Globus pallidus (tissue), 1 donor: ENCODE measurements at regions not wholly inside any gene's neighbourhood (a gene's known extent, or its start where the extent isn't known, plus 50 kb on each side); places are given as distances from the start of the nearest gene placed in this dataset.
A peak's percentile ranks its signal among the peaks of the same experiment; 100 is the strongest.

Source experiments
- DNase-seq: peaks from one replicate; pipeline ENCODE4 v3.0.0-alpha.2; 2015; ENCODE audit warnings: low spot score

DNA sequence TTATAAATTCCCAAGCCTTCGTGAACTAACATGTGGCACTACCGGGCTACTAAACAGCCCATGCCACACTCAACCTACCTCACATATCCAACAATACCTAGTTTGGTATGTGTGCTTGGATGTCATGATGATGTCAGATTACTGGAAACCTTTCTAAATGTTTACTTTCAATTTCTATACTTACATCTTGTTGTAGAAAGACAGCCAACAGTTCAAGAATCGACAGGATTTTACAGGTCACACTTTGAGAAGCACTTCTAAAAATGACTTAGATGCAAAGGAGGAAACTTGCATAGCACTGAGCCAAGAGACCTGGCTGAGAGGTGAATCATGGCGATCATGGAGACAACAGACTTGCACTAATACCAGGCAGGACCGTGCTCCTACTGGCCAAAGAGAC, 209.9 kb downstream of the COL4A1 start:
- no peak for DNase-seq

- no peak for DNase-seq
Observed at GRCh38 chr13:110092831-110093247, 214.1 kb downstream of the COL4A1 start.

DNA sequence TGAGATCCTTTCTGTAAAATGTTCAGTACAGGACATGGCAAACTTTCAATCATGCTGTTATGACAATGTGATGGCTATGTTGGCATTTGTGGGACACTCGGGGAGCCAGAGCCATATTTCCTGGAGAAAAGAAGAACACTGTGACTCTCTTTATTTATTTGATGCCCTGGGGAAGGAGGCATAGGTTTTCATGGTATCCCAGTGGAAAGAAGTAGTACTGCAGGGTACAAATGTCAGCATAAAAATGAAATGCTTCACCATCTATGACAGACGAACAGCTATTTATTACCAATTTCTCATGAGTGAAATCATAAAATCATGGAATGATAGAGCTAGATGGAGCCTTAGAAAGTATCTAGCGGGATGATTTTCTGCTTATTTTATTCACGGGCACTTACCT, 217.1 kb downstream of the COL4A1 start:
- DNase-seq = no peak

GRCh38 chr13:110089100-110089499, 217.9 kb downstream of the COL4A1 start:
- no peak for DNase-seq

- DNase-seq = no peak
Observed at GRCh38 chr13:110073982-110074381, 233.0 kb downstream of the COL4A1 start.

DNA sequence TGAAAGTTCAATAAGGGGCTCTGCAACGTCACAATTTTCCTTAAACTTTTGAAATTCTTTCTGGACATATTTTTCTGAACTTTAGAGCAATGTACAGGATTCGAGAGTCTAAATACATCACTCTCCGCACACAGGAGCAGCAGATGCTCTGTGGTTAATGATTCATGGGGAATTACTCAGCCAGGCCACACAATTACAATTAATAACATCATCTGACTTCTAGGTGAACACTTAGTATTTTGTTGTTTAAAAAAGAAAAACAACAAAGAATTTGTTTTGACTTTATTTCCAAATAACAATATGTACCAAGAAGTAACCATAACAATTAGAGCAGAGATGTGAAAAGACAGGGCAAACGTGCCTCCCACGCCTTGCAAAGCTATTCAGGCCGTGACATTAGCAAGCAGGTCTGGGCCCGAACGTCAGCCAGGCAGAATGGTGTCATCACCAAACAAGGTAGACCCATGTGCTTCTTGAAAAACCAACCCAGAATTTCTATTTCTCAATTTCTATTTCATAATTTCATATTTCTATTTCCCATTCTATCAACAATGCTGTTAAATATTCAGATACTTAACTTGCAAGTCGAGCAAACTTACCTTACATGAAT, 236.3 kb downstream of the COL4A1 start:
- DNase-seq = no peak

DNA sequence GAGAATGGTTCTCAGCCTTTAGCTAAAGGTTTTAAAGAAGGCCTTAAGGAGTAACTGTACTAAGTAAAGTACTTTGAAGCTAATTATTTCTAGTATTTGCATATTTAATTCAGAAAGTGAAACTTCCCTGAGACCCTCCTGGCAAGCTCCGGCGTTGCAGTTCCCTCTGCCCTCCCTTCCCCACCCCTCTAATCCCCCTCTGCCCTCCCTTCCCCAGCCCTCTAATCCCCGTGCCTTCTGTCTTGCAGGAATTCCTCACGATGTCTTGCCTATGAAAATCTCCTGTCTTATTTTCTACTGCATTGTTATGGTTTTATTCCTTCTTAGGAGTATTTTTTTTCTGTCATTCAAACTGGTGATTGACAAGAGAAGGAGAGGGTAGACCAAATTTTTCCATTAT, 236.9 kb downstream of the COL4A1 start:
- DNase-seq = no peak

DNA sequence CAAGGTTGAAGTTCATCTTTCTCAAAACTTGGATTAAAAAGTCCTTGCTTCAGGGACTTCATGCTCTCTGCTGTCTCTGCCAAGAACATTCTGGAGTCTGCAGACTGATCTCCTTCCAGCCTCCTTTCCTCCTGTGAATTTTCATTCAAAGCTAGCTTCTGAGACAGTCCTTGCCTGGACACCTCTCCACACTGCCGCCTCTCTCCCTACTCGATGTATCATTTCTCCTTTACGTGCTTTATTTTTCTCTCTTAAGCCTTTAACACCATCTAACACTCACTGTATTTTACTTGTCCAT, 238.8 kb downstream of the COL4A1 start:
- no peak for DNase-seq

DNA sequence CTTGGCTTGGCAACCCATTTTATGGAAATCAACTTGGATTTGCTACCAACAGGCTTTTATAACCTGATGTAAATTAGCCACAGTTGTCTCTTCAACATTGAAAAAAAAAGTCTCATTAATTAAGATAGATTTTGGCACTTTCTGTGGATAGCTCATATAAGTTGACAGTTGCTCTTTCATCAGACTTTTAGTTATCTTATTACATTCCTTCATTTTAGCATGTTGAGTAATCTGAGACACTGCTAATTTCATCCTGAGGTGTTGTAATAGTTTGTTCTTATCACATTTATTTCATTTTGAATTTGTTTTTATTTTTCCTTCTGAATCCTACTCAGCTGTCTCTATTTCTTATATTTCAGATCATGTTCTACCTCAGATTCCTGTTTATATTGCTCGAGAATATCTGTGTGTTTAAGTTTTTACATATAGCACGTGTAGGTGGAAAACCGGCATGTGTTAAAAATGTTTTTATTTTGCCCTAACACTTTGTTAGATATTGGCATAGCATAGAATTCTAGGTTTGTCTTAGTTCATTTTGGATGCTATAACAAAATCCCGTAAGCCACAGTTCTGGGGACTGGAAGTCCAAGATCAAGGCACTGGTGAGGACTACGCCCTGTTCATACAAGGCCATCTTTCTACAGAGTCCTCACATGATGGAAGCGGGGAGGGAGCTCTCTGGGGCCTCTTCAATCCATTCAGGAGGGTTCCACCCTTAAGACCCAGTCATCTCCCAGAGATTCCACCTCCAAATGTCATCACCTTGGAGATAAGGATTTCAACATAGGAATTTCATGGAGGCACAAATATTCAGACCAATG, 239.4 kb downstream of the COL4A1 start:
- DNase-seq = no peak

DNA sequence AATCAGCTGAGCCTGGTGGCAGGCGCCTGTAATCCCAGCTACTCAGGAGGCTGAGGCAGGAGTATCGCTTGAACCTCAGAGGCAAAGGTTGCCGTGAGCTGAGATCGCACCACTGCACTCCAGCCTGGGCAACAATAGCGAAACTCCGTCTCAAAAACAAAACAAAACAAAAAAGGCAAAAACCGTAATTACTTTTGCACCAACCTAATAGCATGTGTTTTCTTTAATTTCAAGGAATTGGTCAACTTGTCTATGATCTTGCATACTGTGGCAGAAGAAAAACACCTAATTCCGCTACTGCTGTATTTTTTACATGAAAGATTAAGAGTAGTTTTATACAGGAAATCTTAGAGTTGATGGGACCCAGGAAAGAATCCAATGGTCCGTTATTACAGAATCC, 241.2 kb downstream of the COL4A1 start:
- DNase-seq = no peak

GRCh38 chr13:110063490-110064421, 243.2 kb downstream of the COL4A1 start:
- DNase-seq = no peak

GRCh38 chr13:110062777-110063442, 244.0 kb downstream of the COL4A1 start:
- DNase-seq = no peak

DNA sequence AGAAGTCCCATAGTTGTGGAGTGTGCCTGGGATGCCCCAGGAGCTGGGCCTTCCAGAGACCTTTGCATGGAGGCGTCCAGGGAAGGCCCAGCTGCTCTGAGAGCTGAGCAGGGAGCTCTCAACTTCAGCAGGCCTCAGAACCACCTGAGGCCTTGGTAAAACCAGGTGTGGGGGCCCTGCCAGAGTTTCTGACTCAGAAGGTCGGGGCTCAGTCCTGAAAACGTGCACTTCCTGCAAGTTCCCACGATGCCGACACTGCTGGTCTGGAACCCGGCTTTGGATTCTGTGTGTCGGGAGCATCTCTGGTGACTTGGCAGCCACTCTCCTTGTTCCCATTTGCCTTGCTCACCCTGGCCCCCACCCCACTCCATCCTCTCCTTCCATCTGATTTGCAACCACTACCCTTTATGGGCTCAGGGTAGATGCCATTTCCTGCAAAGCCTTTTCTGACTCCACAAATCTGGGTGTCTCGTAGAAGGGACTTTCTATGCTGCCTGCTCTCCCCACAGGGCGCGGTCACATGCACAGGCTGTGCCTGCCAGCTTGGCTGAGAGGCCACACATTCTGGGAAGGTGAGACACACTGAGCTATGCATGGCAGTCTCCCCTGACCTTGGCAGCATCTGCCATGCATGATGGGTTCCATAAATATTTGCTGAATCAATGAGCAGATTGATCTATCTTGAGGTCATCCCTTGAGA, 244.7 kb downstream of the COL4A1 start:
- no peak for DNase-seq

GRCh38 chr13:110061270-110061669, 245.7 kb downstream of the COL4A1 start:
- DNase-seq = no peak

DNA sequence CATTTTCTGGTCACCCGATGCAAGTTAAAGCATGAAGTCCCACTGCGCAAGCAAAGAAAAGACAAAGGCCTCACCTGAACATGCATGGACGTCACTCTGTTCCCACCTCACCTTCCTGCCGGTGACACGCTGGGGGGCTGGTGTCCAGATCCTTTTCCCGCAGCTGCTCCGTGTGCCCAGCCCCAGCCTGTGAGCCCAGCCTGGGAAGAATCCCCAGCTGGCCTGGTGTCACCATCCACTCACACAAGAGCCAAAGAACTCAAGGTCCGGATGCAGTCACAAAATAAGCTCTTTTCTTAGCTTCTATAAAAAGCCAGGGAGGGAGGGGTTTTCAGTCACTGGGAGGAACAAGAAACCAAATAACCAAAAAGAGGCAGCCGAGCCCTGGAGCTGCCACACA, 249.9 kb downstream of the COL4A1 start:
- peak; percentile 43 for DNase-seq

DNA sequence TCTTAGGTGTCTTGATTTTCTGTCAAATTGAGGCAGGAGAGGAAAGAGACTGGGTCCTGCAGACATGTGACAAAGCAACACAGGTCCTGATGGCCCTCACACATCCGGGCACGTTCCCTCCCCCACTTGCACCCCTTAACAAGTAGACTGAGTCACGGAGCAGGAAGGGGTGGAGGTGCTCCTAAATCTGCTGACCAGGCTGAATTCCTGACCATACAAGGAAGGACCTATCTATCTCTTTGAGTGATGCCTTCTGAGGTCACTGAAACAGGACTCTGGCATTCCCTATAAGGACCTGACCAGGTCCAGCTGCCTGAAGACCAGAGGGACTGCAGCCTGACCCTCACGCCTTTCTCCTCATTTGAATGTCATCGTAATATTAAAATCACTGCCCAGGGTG, 250.3 kb downstream of the COL4A1 start:
- no peak for DNase-seq

DNA sequence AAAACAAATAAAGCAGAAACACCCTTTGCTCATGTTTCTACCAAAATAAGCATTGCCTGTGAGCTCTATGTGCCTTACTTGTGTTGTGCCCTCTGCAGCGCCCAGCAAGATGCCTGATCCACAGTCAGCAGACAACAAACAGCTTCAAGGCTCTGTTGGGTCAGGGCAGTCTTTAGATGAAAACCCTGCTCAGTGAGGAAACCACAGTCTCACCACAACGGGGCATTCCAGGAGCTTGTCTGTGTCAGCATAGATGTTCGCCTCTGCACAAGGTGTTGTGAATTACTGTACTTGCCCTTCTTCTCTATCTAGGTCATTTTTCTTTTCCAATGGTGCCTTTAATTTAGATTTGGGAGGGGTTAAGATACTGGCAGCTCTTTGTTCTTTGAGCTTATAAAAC, 251.9 kb downstream of the COL4A1 start:
- no peak for DNase-seq

- DNase-seq = no peak
Observed at GRCh38 chr13:110054041-110054440, 252.9 kb downstream of the COL4A1 start.

GRCh38 chr13:110047496-110047895, 259.5 kb downstream of the COL4A1 start:
- DNase-seq = peak; percentile 33

DNA sequence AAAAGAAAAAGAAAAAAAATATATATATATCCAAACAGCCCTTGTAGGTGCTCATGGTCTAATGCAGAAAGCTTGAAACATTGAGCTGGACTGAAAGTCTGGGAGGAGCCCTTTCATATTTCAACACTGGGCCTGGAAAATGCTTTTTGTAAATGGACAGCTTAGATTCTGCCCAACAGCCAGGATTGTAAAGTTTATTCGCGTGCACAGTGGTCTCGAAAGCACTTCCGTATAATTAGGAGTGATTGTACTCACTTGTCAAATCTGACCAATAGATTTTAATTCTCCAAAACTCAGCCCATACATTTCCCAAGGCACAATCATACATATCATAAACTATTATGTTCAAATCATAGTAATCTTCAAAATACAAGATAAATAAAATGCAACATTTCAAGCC, 260.1 kb downstream of the COL4A1 start:
- DNase-seq = no peak

DNA sequence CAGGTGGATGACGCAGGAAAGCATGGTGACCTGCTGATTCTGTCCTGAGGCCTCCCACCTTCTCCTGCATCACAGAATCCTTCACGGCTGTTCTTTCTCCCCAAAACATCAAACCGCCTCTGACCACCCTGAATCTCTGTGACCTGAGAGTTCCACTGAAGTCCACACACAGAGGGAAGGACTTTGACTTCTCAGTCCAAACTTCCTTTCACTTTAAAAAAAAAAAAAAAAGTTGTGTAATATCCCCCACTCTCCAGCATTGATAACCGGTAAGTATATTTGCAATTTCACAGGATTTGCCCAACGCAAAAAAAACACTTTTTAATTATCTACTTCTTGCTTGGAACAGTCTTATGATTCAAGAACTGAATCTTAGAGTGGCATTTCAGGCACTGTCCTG, 259.5 kb upstream of the IRS2 start:
- DNase-seq = no peak

GRCh38 chr13:110045202-110045601, 258.8 kb upstream of the IRS2 start:
- no peak for DNase-seq
